ENCODE measurements at regions not wholly inside any gene's neighbourhood (a gene's known extent, or its start where the extent isn't known, plus 50 kb on each side); places are given as distances from the start of the nearest gene placed in this dataset.

DNA sequence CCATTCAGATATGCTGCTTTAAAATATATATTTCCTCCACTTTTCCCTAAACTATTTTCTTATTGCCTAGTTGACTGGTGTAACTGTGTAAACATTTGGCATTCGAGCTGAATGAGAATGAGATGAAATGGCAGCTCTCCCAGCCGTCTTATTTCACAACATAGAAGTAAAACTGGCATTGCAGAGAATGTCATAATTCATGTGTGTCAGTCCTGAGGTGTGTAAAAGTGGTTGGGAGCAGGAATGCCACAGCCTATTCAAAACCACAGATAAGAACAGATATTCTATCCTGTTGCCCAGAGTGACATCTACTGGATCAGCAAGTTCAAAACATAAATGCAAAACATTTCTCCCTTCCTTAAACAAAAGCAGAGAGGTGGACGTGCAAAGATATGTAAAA is 565.5 kb upstream of the CHAC2 start:
- Histone ChIP-seq H3K9me3 (ENCODE audit: insufficient read depth, low read depth, low read length) (no peaks in the 10 kb centered on the region), H3K27ac (ENCODE audit: low read depth, low read length) (no peak overlapping the region)
- WGBS = 82% methylated on average over 3 of the region's 3 CpGs

GRCh38 chr2:53200072-53200471 is 567.5 kb upstream of the CHAC2 start:
- WGBS = 94% methylated on average over 2 of the region's 3 CpGs
- H3K9ac ChIP-seq (ENCODE audit: low read depth, low read length) = no peak overlapping the region
- no peaks in the 10 kb centered on the region for H3K4me1 ChIP-seq (ENCODE audit: insufficient read depth, low read length)
- no peaks in the 10 kb centered on the region for H3K27me3 ChIP-seq (ENCODE audit: insufficient read depth, low read length)
- no peak overlapping the region for H3K4me3 ChIP-seq (ENCODE audit: low read length)
- no peaks in the 10 kb centered on the region for H3K9me3 ChIP-seq (ENCODE audit: insufficient read depth, low read depth, low read length)
- H3K27ac ChIP-seq (ENCODE audit: low read depth, low read length) = no peak overlapping the region
- H3K36me3 ChIP-seq (ENCODE audit: insufficient read depth, low read length) = no peaks in the 10 kb centered on the region

More for the DNA sequence above, 565.5 kb upstream of the CHAC2 start:
- H3K4me1 ChIP-seq (ENCODE audit: insufficient read depth, low read length) = no peaks in the 10 kb centered on the region
- H3K36me3 ChIP-seq (ENCODE audit: insufficient read depth, low read length) = no peaks in the 10 kb centered on the region
- H3K27me3 ChIP-seq (ENCODE audit: insufficient read depth, low read length) = no peaks in the 10 kb centered on the region
- H3K4me3 ChIP-seq (ENCODE audit: low read length) = no peak overlapping the region
- no peak overlapping the region for H3K9ac ChIP-seq (ENCODE audit: low read depth, low read length)

GRCh38 chr2:53188851-53189510 is 578.6 kb upstream of the CHAC2 start:
- Histone ChIP-seq H3K27me3 (ENCODE audit: insufficient read depth, low read length) (no peaks in the 10 kb centered on the region), H3K9ac (ENCODE audit: low read depth, low read length) (no peak overlapping the region), H3K9me3 (ENCODE audit: insufficient read depth, low read depth, low read length) (no peaks in the 10 kb centered on the region), H3K4me3 (ENCODE audit: low read length) (no peak overlapping the region), H3K27ac (ENCODE audit: low read depth, low read length) (no peak overlapping the region), H3K36me3 (ENCODE audit: insufficient read depth, low read length) (no peaks in the 10 kb centered on the region), H3K4me1 (ENCODE audit: insufficient read depth, low read length) (no peaks in the 10 kb centered on the region)
- 83% methylated on average over 7 of the region's 7 CpGs for WGBS

GRCh38 chr2:53183581-53183980 is 584.0 kb upstream of the CHAC2 start:
- Histone ChIP-seq H3K9me3 (ENCODE audit: insufficient read depth, low read depth, low read length) (no peaks in the 10 kb centered on the region), H3K9ac (ENCODE audit: low read depth, low read length) (no peak overlapping the region), H3K27me3 (ENCODE audit: insufficient read depth, low read length) (no peaks in the 10 kb centered on the region), H3K4me3 (ENCODE audit: low read length) (no peak overlapping the region), H3K27ac (ENCODE audit: low read depth, low read length) (no peak overlapping the region), H3K36me3 (ENCODE audit: insufficient read depth, low read length) (no peaks in the 10 kb centered on the region), H3K4me1 (ENCODE audit: insufficient read depth, low read length) (peaks cover 12% of the 10 kb centered on the region)

DNA sequence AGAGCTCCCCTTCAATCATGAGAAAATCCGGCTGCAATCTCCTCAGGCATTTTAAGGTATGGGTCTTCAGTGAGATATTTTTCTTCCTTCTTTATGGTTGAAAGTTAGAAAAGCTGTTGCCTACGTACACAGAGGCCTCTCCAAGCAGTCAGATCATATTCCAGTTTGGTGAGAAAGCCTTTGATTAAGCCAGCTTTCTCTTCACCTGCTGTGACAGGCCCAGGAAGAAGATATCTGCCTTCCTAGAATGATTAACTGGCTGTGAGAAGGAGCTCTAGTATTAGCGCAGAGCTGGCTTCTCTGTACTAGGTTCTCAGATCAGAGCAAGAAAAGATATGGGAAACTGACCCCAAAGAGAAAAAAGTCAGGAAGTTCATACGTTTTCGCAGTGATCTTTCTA is 585.0 kb upstream of the CHAC2 start:
- Histone ChIP-seq H3K27ac (ENCODE audit: low read depth, low read length) (no peak overlapping the region), H3K9me3 (ENCODE audit: insufficient read depth, low read depth, low read length) (no peaks in the 10 kb centered on the region), H3K27me3 (ENCODE audit: insufficient read depth, low read length) (no peaks in the 10 kb centered on the region), H3K4me3 (ENCODE audit: low read length) (no peak overlapping the region), H3K4me1 (ENCODE audit: insufficient read depth, low read length) (peaks cover 12% of the 10 kb centered on the region), H3K36me3 (ENCODE audit: insufficient read depth, low read length) (no peaks in the 10 kb centered on the region), H3K9ac (ENCODE audit: low read depth, low read length) (no peak overlapping the region)
- 56% methylated on average over 5 of the region's 5 CpGs for WGBS

GRCh38 chr2:53181759-53182158 is 585.8 kb upstream of the CHAC2 start:
- no peaks in the 10 kb centered on the region for H3K27me3 ChIP-seq (ENCODE audit: insufficient read depth, low read length)
- no peak overlapping the region for H3K27ac ChIP-seq (ENCODE audit: low read depth, low read length)
- H3K9ac ChIP-seq (ENCODE audit: low read depth, low read length) = no peak overlapping the region
- no peaks in the 10 kb centered on the region for H3K36me3 ChIP-seq (ENCODE audit: insufficient read depth, low read length)
- no peak overlapping the region for H3K4me3 ChIP-seq (ENCODE audit: low read length)
- peaks cover 12% of the 10 kb centered on the region for H3K4me1 ChIP-seq (ENCODE audit: insufficient read depth, low read length)
- H3K9me3 ChIP-seq (ENCODE audit: insufficient read depth, low read depth, low read length) = no peaks in the 10 kb centered on the region
- 80% methylated on average over 2 of the region's 2 CpGs for WGBS

- H3K27ac ChIP-seq (ENCODE audit: low read depth, low read length) = no peak overlapping the region
- no peaks in the 10 kb centered on the region for H3K36me3 ChIP-seq (ENCODE audit: insufficient read depth, low read length)
- WGBS = 95% methylated on average over 1 of the region's 1 CpG
- no peaks in the 10 kb centered on the region for H3K4me1 ChIP-seq (ENCODE audit: insufficient read depth, low read length)
- no peaks in the 10 kb centered on the region for H3K9me3 ChIP-seq (ENCODE audit: insufficient read depth, low read depth, low read length)
- H3K4me3 ChIP-seq (ENCODE audit: low read length) = no peak overlapping the region
- no peaks in the 10 kb centered on the region for H3K27me3 ChIP-seq (ENCODE audit: insufficient read depth, low read length)
- no peak overlapping the region for H3K9ac ChIP-seq (ENCODE audit: low read depth, low read length)
Measured at GRCh38 chr2:53177327-53177726, 590.3 kb upstream of the CHAC2 start.

GRCh38 chr2:53174539-53174938 is 593.1 kb upstream of the CHAC2 start:
- Histone ChIP-seq H3K36me3 (ENCODE audit: insufficient read depth, low read length) (no peaks in the 10 kb centered on the region), H3K4me3 (ENCODE audit: low read length) (no peak overlapping the region), H3K9ac (ENCODE audit: low read depth, low read length) (no peak overlapping the region), H3K4me1 (ENCODE audit: insufficient read depth, low read length) (no peaks in the 10 kb centered on the region), H3K9me3 (ENCODE audit: insufficient read depth, low read depth, low read length) (no peaks in the 10 kb centered on the region), H3K27ac (ENCODE audit: low read depth, low read length) (no peak overlapping the region), H3K27me3 (ENCODE audit: insufficient read depth, low read length) (no peaks in the 10 kb centered on the region)
- WGBS = 100% methylated on average over 1 of the region's 1 CpG

- H3K9ac ChIP-seq (ENCODE audit: low read depth, low read length) = no peak overlapping the region
- WGBS = 97% methylated on average over 7 of the region's 7 CpGs
- no peaks in the 10 kb centered on the region for H3K4me1 ChIP-seq (ENCODE audit: insufficient read depth, low read length)
- no peaks in the 10 kb centered on the region for H3K27me3 ChIP-seq (ENCODE audit: insufficient read depth, low read length)
- H3K9me3 ChIP-seq (ENCODE audit: insufficient read depth, low read depth, low read length) = no peaks in the 10 kb centered on the region
- H3K4me3 ChIP-seq (ENCODE audit: low read length) = no peak overlapping the region
- no peaks in the 10 kb centered on the region for H3K36me3 ChIP-seq (ENCODE audit: insufficient read depth, low read length)
- no peak overlapping the region for H3K27ac ChIP-seq (ENCODE audit: low read depth, low read length)
Measured at GRCh38 chr2:53173698-53174455, 593.7 kb upstream of the CHAC2 start.

GRCh38 chr2:53173091-53173490 is 594.5 kb upstream of the CHAC2 start:
- H3K27ac ChIP-seq (ENCODE audit: low read depth, low read length) = no peak overlapping the region
- H3K36me3 ChIP-seq (ENCODE audit: insufficient read depth, low read length) = no peaks in the 10 kb centered on the region
- no peaks in the 10 kb centered on the region for H3K4me1 ChIP-seq (ENCODE audit: insufficient read depth, low read length)
- H3K4me3 ChIP-seq (ENCODE audit: low read length) = no peak overlapping the region
- no peaks in the 10 kb centered on the region for H3K9me3 ChIP-seq (ENCODE audit: insufficient read depth, low read depth, low read length)
- WGBS = 100% methylated on average over 1 of the region's 1 CpG
- H3K9ac ChIP-seq (ENCODE audit: low read depth, low read length) = no peak overlapping the region
- H3K27me3 ChIP-seq (ENCODE audit: insufficient read depth, low read length) = no peaks in the 10 kb centered on the region

- no peaks in the 10 kb centered on the region for H3K36me3 ChIP-seq (ENCODE audit: insufficient read depth, low read length)
- H3K27me3 ChIP-seq (ENCODE audit: insufficient read depth, low read length) = no peaks in the 10 kb centered on the region
- WGBS = 100% methylated on average over 1 of the region's 2 CpGs
- H3K27ac ChIP-seq (ENCODE audit: low read depth, low read length) = no peak overlapping the region
- no peaks in the 10 kb centered on the region for H3K9me3 ChIP-seq (ENCODE audit: insufficient read depth, low read depth, low read length)
- no peak overlapping the region for H3K9ac ChIP-seq (ENCODE audit: low read depth, low read length)
- no peaks in the 10 kb centered on the region for H3K4me1 ChIP-seq (ENCODE audit: insufficient read depth, low read length)
- H3K4me3 ChIP-seq (ENCODE audit: low read length) = no peak overlapping the region
Measured at GRCh38 chr2:53170466-53170865, 597.1 kb upstream of the CHAC2 start.
